H7 (cell line): ENCODE measurements at regions not wholly inside any gene's neighbourhood (a gene's known extent, or its start where the extent isn't known, plus 50 kb on each side); places are given as distances from the start of the nearest gene placed in this dataset.

Source experiments
- DNase-seq: peaks from one replicate; pipeline ENCODE4 v3.0.0; 2012
- H3K27me3 ChIP-seq: 2 replicates; pipeline ENCODE4 v1.6.0; 2011; ENCODE audit warnings: mild to moderate bottlenecking, low read length; ENCODE audit not compliant: control insufficient read depth, insufficient read depth
- H3K36me3 ChIP-seq: replicated peaks from 2 replicates; pipeline ENCODE4 v1.5.1; 2011; ENCODE audit warnings: low read length; ENCODE audit not compliant: control insufficient read depth, insufficient read depth
- H3K4me3 ChIP-seq: 2 replicates; pipeline ENCODE4 v1.5.1; 2011; ENCODE audit warnings: low read depth, mild to moderate bottlenecking, control low read depth, low read length, moderate library complexity; ENCODE audit not compliant: insufficient read depth

DNA sequence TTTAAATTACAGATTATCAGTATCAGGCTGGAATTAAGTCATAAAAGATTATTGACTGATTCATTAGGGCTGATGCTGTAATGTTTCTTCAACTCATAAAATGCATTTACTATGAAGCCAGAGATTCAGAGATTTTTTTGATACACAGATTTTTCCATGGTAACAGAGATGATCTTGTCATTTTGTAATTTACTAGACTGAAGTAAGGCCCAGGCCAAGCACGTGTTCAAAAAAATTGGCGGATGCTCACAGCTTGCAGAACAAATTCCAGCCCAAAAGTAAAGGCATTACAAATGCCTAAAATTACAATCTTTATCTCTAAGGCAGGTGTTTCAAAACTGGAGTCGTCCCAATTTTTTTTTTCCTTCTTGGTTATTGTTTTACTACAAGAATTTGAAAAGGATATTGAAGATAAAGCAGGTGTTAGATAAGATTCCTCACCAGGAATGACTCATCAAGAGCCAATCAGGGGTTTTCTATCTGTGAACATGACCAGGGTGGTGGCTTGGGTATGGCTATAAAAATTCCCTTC lies 78.4 kb upstream of the MEOX2 start:
- H3K27me3 ChIP-seq, result no peaks in the 10 kb centered on the region
- no peak for DNase-seq
- H3K4me3 ChIP-seq, result no peak overlapping the region
- no peaks in the 10 kb centered on the region for H3K36me3 ChIP-seq

DNA sequence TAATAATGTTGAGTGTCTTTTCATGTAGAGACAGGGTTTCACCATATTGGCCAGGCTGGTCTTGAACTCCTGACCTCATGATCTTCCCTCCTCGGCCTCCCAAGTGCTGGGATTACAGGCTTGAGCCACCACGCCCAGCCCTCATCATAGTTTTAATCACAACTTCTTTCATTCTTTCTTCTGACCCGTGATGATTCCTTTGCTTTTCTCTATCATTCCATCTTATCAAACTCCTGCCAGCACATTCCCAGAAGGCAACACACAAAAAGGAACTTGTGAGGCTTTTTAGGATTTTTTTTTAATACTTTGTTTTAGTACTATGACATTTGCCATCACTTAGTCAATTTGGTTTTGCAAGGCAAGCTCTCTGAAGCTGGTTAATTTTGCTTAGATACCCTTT lies 77.5 kb upstream of the MEOX2 start:
- Histone ChIP-seq H3K36me3 (no peaks in the 10 kb centered on the region), H3K27me3 (no peaks in the 10 kb centered on the region), H3K4me3 (no peak overlapping the region)
- DNase-seq, result no peak

- DNase-seq, result no peak
- H3K4me3 ChIP-seq, result no peak overlapping the region
- no peaks in the 10 kb centered on the region for H3K36me3 ChIP-seq
- no peaks in the 10 kb centered on the region for H3K27me3 ChIP-seq
Observed at GRCh38 chr7:15757041-15758000, 70.8 kb upstream of the MEOX2 start.

DNA sequence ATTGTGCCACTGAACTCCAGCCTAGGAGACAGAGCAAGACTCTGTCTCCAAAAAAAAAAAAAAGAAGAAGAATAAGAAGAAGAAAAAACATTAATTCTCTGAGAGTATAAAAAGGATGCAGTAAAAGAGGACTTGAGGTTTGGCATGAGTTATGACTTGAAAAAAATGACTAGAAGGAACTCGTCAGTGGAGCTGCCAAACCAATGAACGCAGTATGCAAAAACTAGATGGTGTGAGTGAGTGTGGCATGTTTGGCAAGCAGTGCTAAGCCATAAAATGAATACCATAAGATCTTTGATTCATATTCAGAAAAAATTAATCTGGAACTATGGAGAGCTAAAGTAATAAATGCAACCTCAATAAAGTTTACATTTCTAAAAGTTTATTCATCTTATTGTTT lies 68.6 kb upstream of the MEOX2 start:
- no peak for DNase-seq
- H3K4me3 ChIP-seq, result no peak overlapping the region
- no peaks in the 10 kb centered on the region for H3K27me3 ChIP-seq
- H3K36me3 ChIP-seq, result no peaks in the 10 kb centered on the region

GRCh38 chr7:15753887-15754579 lies 67.5 kb upstream of the MEOX2 start:
- H3K4me3 ChIP-seq, result no peak overlapping the region
- H3K27me3 ChIP-seq, result no peaks in the 10 kb centered on the region
- H3K36me3 ChIP-seq, result no peaks in the 10 kb centered on the region
- DNase-seq, result no peak

- no peak for DNase-seq
- Histone ChIP-seq H3K36me3 (no peaks in the 10 kb centered on the region), H3K4me3 (no peak overlapping the region), H3K27me3 (no peaks in the 10 kb centered on the region)
Observed at GRCh38 chr7:15752377-15752776, 65.9 kb upstream of the MEOX2 start.

DNA sequence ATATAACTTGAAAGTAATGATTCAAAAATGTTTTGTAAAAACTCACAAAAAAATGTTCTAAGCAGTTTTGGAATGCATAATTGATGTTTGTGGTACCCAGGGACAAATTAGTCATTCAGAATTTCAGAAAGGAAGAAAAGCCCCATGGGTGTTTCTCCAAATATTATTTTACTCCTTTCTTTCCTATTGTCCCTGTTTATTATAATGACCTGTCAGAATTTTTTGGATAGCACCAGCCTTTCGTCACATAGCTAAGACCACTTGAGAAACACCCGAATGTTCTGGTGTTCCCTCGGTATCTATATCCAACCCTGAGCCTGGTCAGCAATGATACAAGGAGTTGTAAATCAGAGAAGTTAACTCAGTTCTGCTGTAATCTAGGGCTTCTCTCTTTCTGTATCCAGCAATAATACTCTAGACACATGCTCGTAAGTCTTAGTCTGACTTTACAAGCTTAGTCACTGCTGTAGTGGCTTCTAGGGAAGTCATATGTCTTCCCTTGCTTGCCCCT lies 64.8 kb upstream of the MEOX2 start:
- Histone ChIP-seq H3K4me3 (no peak overlapping the region), H3K36me3 (no peaks in the 10 kb centered on the region), H3K27me3 (no peaks in the 10 kb centered on the region)
- DNase-seq, result no peak

DNA sequence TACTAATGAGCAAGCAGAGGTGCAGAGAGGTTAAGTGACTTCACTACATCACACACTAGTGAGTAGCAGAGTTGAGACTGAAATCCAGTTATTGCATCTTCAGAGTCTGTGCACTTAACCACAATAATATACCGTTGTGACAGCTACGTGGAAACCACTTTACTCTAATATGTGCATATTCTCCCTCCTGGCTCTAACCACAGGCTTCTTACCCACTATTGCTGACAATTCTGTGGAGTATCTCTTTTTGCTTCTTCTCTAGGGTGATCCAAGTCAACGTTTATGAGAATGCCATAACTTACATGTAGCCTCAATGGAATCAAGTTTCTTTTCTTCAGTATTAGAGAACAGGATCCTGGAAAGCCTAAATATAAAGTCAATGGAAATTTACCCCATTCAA lies 64.2 kb upstream of the MEOX2 start:
- H3K27me3 ChIP-seq, result no peaks in the 10 kb centered on the region
- no peaks in the 10 kb centered on the region for H3K36me3 ChIP-seq
- no peak for DNase-seq

GRCh38 chr7:15749631-15750030 lies 63.1 kb upstream of the MEOX2 start:
- DNase-seq, result no peak
- no peaks in the 10 kb centered on the region for H3K27me3 ChIP-seq
- H3K36me3 ChIP-seq, result no peaks in the 10 kb centered on the region
- H3K4me3 ChIP-seq, result no peak overlapping the region

More for the DNA sequence above, 64.2 kb upstream of the MEOX2 start:
- no peak overlapping the region for H3K4me3 ChIP-seq

- no peak for DNase-seq
- H3K4me3 ChIP-seq, result no peak overlapping the region
Observed at GRCh38 chr7:15747712-15748111, 61.2 kb upstream of the MEOX2 start.

DNA sequence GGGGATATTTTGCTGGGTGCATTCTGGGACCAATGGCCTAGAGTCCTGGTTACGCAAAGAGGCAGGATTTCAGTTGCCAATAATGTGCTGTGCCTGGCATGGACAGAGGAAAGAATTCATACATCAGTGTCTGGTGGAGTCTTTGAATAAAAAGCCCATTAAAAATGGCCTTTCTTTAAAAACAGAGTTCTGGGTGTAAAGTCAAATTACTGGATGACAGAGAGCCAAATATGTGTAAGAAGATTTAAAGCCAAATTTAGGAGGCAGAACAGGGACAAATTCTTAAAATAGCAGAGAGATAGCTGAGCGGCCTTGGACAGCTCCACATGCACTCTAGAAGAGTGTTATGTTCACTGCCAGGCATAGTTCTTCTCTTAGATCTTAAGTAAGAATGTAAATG lies 60.8 kb upstream of the MEOX2 start:
- Histone ChIP-seq H3K4me3 (no peak overlapping the region), H3K36me3 (no peaks in the 10 kb centered on the region), H3K27me3 (no peaks in the 10 kb centered on the region)
- no peak for DNase-seq

More at GRCh38 chr7:15747712-15748111, 61.2 kb upstream of the MEOX2 start:
- Histone ChIP-seq H3K27me3 (no peaks in the 10 kb centered on the region), H3K36me3 (no peaks in the 10 kb centered on the region)

DNA sequence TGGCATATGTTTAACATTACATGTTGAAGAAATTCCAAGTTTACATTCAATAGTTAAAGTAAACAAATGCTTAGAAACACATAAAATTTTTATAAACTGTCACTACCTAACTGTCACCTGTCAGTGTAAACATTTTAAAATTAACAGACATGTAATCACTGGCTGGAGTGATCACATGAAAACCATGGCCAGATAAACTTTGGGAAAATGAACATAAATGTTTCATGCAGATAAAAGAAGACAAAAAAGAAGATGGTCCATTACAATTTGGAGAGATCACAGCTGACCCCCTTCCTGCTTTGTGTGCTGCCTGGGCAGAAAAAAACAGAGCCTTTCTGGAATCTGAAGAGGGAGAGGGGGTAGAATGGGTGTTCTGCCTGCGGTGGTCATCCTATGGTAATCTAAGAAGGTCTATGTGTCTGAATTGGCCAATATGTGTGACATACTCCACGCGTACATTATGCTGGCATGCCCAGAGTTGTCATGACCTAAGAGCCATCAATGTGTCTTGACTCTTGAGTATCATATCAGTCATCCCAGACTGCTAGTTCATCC lies 57.5 kb upstream of the MEOX2 start:
- no peak overlapping the region for H3K4me3 ChIP-seq
- no peak for DNase-seq
- H3K36me3 ChIP-seq, result no peaks in the 10 kb centered on the region
- no peaks in the 10 kb centered on the region for H3K27me3 ChIP-seq

DNA sequence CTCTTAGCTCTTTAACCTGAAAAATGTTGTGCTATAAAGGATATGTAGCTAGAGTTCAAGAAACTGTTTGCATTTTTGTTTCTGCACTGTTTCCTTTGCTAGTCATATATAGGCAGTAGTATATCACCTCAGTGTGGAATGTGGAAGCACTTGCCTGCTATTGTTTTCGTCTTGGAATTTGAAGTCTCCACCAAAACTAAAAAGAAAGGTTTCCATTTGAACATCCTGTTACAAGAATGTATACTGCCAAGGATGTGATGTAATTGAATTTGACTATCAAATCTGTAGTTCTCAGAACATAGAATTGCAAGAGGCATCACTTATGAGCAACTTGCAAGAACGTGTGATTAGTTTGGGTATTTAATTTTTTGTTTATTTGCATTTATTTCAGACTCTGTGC lies 51.1 kb upstream of the MEOX2 start:
- Histone ChIP-seq H3K4me3 (no peak overlapping the region), H3K27me3 (no peaks in the 10 kb centered on the region), H3K36me3 (no peaks in the 10 kb centered on the region)
- no peak for DNase-seq
